Fibroblast of peridontal ligament (primary cell): ENCODE measurements at regions not wholly inside any gene's neighbourhood (a gene's known extent, or its start where the extent isn't known, plus 50 kb on each side); places are given as distances from the start of the nearest gene placed in this dataset.
A peak's percentile ranks its signal among the peaks of the same experiment; 100 is the strongest.

ENCODE experiments used
- DNase-seq: peaks from one replicate; pipeline ENCODE4 v3.0.0-alpha.2; 2010; ENCODE audit errors: extremely low read depth

GRCh38 chr3:190790185-190790584 is 72.3 kb downstream of the GMNC start:
- DNase-seq = no peak

DNA sequence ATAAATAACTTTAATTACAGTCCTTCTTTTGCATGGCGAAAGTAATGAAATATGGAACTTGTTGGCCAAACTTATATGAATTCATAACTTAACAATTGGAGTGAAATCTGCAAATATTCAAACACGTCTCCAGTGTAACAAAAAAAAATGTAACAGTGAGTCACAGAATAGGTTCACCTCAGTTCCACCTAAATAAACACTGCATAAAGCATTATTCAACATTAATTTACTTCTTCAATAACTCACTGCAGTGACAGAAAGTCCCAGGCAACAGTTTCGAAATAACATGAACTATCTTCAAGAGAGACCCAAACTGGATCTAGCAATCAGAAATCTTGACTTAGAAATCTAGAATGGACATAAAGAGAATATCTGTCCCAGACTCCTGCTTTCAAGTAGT is 75.6 kb downstream of the GMNC start:
- no peak for DNase-seq

GRCh38 chr3:190785047-190785446 is 77.4 kb downstream of the GMNC start:
- DNase-seq = no peak

DNA sequence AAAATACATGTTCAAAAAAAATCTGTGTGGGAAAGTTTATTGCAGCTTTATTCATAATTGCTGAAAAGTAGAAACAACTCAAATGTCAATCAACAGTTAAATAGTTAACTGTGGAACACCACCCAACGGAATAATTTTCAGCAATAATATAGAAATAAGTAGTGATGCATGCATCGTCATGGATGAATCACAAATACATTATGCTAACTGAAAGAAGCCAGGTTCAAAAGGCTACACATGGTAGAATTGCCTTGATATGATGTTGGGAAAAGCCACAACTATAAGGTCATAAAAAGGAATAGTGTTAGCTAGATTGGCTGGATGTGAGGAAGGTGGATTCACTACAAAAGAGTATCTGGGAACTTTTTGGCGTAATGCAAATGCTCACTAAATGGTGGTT is 82.0 kb downstream of the GMNC start:
- DNase-seq = no peak

GRCh38 chr3:190774633-190775032 is 87.9 kb downstream of the GMNC start:
- no peak for DNase-seq

DNA sequence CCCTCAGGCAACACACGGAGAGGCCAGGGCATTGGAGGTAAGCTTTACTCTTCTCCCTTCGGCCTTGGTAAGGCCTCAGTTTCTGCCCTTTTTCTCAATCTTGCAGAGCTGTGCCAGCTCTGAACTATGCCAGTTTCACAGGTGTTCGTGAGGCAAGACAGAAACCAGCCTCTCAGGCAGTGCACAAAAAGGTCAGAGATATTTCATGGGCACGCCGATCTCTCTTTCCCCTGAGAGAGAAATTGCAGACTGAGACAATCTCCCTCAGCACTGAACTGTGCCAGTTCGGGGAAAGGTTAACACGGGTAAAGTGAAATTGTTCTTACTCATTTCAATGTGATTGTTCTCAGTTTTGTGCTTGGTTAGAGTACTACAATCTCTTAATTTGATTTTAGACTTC is 88.5 kb downstream of the GMNC start:
- DNase-seq = no peak

- DNase-seq = no peak
Measured at GRCh38 chr3:190772831-190773230, 89.7 kb downstream of the GMNC start.

GRCh38 chr3:190768891-190769290 is 93.6 kb downstream of the GMNC start:
- DNase-seq = no peak

- DNase-seq = no peak
Measured at GRCh38 chr3:190767851-190768250, 94.6 kb downstream of the GMNC start.

DNA sequence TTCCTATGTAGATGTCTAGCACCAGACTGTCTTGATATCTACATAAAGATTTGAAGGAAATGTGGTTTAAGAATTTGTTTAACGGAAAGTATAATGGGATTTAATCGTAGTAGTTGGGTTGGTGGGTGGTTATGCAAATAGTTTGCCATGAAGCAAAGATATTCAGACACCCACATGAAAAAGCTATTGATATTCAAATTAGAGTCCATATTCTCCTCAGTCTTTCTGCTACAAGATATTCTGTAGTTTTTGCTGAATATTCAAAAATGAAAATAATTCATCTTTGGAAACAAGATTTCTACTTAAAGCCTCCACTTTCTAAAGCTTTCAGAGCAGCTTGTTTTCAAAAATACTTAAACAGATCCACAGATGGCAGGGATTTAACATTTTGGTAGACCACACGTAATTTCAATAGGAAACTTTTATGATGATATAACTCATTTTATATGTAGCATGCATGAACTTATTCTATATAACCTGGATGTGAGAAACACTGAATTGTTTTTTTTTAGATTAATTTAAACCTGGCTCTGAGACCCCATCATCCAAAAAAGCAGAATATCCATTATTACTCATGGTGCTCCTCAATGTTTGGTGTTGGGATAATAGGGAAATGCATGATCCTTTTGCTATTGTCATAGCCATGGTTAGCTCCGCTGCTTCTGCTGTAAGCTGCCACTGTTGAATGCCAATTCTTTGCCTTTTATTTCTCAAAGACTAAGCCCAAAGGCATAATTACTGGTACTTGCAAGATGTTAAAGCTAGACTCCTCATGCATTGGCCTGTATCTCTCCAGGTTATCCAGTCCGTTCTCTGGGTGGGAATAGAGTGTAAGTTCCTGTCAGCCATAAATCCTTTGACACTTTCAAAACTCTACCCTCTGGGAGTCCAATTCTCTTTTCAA is 98.0 kb downstream of the GMNC start:
- DNase-seq = no peak

- DNase-seq = no peak
Measured at GRCh38 chr3:190762801-190763200, 99.7 kb downstream of the GMNC start.

- peak; percentile 63 for DNase-seq
Measured at GRCh38 chr3:190747571-190747970, 114.9 kb downstream of the GMNC start.

GRCh38 chr3:190746986-190747385 is 115.5 kb downstream of the GMNC start:
- DNase-seq = peak; percentile 37

DNA sequence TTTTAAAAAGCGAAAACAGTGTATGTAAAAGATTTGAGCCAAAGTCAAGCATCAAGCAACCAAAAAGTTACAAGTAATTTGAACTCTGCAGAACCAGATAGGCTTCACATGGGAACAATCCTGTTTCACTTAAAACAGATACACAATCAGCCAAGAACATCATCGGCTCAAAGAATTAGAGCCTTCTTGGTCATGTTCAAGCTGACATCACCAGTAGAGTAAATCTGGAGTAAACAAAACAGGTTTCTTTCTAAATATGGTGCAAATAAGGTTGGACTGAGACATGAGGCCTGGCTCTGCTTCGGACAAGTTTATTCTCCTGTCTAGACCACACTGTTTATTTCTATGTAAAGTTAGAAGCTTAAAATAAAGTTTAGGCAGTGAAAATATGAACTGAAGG is 116.0 kb downstream of the GMNC start:
- peak; percentile 54 for DNase-seq

- DNase-seq = no peak
Measured at GRCh38 chr3:190741788-190742187, 120.7 kb downstream of the GMNC start.

DNA sequence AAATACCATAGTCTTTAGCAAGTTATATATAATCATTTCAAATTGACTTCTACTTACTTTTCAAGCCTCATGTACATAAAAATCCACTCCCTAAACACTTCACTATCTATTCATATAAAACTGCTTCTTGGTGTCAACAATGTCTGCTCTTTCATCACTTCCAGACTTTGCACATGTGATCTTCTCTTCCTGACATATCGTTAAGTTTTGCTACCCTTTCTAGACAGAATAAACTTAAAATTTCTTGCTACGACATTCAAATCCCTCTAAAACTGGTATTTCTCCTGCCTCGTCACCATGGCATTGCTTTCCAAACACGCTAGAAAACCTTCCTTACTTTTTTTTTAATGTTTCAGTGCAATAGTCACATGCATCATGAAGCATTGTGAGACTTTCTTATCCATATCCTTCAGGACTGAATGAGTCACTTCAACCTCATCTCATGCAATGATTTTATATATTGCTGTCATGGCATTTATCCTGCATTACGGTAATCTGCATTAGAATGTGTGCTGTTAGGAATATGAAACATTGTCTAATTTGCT is 122.8 kb downstream of the GMNC start:
- DNase-seq = peak; percentile 5

GRCh38 chr3:190738636-190739155 is 123.8 kb downstream of the GMNC start:
- peak; percentile 8 for DNase-seq

DNA sequence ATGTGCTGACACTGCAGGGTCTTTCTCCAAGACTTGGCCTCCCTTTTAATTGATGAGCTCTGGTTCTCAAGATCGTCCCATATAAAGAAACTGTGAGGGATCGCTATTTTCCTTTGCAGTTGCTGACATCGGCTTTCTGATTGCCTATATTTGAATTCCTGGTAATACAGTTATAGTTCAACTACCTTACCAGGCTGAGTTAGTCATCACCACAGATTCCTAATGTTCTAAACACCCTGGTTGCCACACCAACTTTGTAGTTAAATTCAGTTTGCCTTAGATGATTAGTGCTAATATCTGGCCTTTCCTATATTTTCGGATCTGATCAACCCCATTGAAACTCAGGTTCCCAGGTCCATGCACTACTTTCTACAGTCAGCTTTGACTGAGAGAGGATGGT is 125.0 kb downstream of the GMNC start:
- no peak for DNase-seq

DNA sequence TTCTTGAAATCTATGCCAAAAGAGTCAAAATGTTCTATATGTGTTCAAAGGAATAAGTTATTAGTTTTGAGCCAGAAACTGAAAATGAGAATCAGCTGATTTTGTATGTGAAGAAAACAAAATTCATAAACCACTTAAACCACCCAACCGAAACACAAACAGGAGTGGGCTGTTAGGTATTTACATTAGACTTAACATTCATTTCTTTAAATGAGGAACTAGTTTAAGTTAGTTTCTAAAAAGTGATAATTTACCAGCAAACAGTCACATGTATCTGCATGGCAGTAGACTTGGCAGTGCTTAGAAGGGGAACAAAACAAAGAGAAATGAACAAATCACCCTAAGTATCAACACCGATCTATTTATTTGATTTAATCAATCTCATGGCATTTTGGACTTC is 128.0 kb downstream of the GMNC start:
- DNase-seq = no peak

- no peak for DNase-seq
Measured at GRCh38 chr3:190733591-190734146, 128.8 kb downstream of the GMNC start.

- DNase-seq = no peak
Measured at GRCh38 chr3:190731596-190731995, 130.9 kb downstream of the GMNC start.

- peak; percentile 87 for DNase-seq
Measured at GRCh38 chr3:190728574-190729246, 133.8 kb downstream of the GMNC start.
